K562 (cell line): ENCODE measurements at regions not wholly inside any gene's neighbourhood (a gene's known extent, or its start where the extent isn't known, plus 50 kb on each side); places are given as distances from the start of the nearest gene placed in this dataset.

Experiments used
- ARHGAP35 ChIP-seq: fragments of 450-650 bp; IDR thresholded peaks from 2 replicates; pipeline ENCODE4 v1.6.1; 2018; ENCODE audit not compliant: partially characterized antibody
- DNMT1 ChIP-seq: fragments of 450-650 bp; IDR thresholded peaks from 2 replicates; pipeline ENCODE4 v1.6.1; 2016; ENCODE audit warnings: antibody characterized with exemption, mild to moderate bottlenecking
- GTF2F1 ChIP-seq: IDR thresholded peaks from 2 replicates; pipeline ENCODE4 v1.6.1; 2011; ENCODE audit warnings: low read depth, low read length, improper control_type of control experiment
- HIVEP1 ChIP-seq: fragments of 250-450 bp; sonication (Bioruptor Pico); IDR thresholded peaks from 2 replicates; pipeline ENCODE4 v1.4.0; 2020; ENCODE audit warnings: mild to moderate bottlenecking
- HNRNPL ChIP-seq: fragments of 200-400 bp; formaldehyde crosslinking; IDR thresholded peaks from 2 replicates; pipeline ENCODE4 v1.6.1; 2017; ENCODE audit warnings: low read depth, mild to moderate bottlenecking, low read length
- RNF2 ChIP-seq: sonication (generic); IDR thresholded peaks from 2 replicates; pipeline ENCODE4 v1.6.1; 2016
- TF ChIP-seq, protein P1 (sequence below), 2 experiments: fragments of 450-650 bp; formaldehyde crosslinking in 1 of 2; IDR thresholded peaks; 2 replicates each; pipeline versions ENCODE4 v1.4.0 to v1.6.1; 2014 to 2020; ENCODE audit warnings: mild to moderate bottlenecking in 2 of 2, borderline replicate concordance in 1 of 2, low read depth in 1 of 2
- TF ChIP-seq, protein P2 (sequence below), 2 experiments: fragments of 450-650 bp in 1 of 2; IDR thresholded peaks; 2 replicates each; pipeline ENCODE4 v1.6.1; 2011 to 2017; ENCODE audit warnings: low read depth in 2 of 2, antibody characterized with exemption in 1 of 2, borderline replicate concordance in 1 of 2, low read length in 1 of 2, mild to moderate bottlenecking in 1 of 2, mixed read lengths in 1 of 2; ENCODE audit not compliant: control insufficient read depth in 1 of 2
- TF ChIP-seq, protein P3 (sequence below): sonication (generic); formaldehyde crosslinking; IDR thresholded peaks from 2 replicates; pipeline ENCODE4 v1.9.0; 2022; ENCODE audit warnings: mild to moderate bottlenecking, missing genetic modification reagents
- TF ChIP-seq, protein P4 (sequence below): fragments of 450-650 bp; IDR thresholded peaks from 2 replicates; pipeline ENCODE4 v1.6.1; 2016; ENCODE audit warnings: borderline replicate concordance

DNA sequence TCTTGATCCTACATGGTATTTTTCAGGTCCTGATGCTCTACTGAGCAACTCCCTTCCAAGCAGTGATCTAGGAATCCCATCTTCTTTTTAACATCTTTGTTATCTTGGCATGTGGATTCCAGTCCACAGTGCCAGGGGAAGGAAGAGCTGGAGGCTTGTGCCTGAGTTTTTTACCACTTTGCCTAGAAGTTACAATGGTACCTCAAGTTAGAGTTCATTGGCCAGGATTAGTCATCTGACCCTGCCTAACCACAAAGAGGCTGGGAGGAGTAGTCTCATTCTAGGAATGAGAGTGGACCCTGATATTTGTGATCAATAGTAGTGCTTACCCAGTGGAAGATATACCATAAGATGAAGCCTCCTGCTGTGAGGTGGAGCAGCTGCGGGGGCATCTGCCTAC, 109.3 kb downstream of the ADCYAP1 start (continued):
- TF ChIP-seq, protein P1, sequence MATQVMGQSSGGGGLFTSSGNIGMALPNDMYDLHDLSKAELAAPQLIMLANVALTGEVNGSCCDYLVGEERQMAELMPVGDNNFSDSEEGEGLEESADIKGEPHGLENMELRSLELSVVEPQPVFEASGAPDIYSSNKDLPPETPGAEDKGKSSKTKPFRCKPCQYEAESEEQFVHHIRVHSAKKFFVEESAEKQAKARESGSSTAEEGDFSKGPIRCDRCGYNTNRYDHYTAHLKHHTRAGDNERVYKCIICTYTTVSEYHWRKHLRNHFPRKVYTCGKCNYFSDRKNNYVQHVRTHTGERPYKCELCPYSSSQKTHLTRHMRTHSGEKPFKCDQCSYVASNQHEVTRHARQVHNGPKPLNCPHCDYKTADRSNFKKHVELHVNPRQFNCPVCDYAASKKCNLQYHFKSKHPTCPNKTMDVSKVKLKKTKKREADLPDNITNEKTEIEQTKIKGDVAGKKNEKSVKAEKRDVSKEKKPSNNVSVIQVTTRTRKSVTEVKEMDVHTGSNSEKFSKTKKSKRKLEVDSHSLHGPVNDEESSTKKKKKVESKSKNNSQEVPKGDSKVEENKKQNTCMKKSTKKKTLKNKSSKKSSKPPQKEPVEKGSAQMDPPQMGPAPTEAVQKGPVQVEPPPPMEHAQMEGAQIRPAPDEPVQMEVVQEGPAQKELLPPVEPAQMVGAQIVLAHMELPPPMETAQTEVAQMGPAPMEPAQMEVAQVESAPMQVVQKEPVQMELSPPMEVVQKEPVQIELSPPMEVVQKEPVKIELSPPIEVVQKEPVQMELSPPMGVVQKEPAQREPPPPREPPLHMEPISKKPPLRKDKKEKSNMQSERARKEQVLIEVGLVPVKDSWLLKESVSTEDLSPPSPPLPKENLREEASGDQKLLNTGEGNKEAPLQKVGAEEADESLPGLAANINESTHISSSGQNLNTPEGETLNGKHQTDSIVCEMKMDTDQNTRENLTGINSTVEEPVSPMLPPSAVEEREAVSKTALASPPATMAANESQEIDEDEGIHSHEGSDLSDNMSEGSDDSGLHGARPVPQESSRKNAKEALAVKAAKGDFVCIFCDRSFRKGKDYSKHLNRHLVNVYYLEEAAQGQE (IDR thresholded peaks at IDR 0.05; ENCODE audit: borderline replicate concordance) = no peak
- TF ChIP-seq, protein P1 (CRISPR knock-in tag; IDR thresholded peaks at IDR 0.05; ENCODE audit: low read depth) = no peak
- no peak for TF ChIP-seq DNMT1
- TF ChIP-seq RNF2 = no peak
- TF ChIP-seq, protein P2, sequence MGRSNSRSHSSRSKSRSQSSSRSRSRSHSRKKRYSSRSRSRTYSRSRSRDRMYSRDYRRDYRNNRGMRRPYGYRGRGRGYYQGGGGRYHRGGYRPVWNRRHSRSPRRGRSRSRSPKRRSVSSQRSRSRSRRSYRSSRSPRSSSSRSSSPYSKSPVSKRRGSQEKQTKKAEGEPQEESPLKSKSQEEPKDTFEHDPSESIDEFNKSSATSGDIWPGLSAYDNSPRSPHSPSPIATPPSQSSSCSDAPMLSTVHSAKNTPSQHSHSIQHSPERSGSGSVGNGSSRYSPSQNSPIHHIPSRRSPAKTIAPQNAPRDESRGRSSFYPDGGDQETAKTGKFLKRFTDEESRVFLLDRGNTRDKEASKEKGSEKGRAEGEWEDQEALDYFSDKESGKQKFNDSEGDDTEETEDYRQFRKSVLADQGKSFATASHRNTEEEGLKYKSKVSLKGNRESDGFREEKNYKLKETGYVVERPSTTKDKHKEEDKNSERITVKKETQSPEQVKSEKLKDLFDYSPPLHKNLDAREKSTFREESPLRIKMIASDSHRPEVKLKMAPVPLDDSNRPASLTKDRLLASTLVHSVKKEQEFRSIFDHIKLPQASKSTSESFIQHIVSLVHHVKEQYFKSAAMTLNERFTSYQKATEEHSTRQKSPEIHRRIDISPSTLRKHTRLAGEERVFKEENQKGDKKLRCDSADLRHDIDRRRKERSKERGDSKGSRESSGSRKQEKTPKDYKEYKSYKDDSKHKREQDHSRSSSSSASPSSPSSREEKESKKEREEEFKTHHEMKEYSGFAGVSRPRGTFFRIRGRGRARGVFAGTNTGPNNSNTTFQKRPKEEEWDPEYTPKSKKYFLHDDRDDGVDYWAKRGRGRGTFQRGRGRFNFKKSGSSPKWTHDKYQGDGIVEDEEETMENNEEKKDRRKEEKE (IDR thresholded peaks at IDR 0.05; ENCODE audit: borderline replicate concordance in 1 of 2, control insufficient read depth in 1 of 2, low read depth in 2 of 2, low read length in 1 of 2) = no peak
- TF ChIP-seq HIVEP1 (CRISPR knock-in tag) = no peak
- TF ChIP-seq, protein P3, sequence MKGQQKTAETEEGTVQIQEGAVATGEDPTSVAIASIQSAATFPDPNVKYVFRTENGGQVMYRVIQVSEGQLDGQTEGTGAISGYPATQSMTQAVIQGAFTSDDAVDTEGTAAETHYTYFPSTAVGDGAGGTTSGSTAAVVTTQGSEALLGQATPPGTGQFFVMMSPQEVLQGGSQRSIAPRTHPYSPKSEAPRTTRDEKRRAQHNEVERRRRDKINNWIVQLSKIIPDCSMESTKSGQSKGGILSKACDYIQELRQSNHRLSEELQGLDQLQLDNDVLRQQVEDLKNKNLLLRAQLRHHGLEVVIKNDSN = 0 out of 2 replicates have a peak, but pooled peaks have one; percentile 33
- TF ChIP-seq, protein P4, sequence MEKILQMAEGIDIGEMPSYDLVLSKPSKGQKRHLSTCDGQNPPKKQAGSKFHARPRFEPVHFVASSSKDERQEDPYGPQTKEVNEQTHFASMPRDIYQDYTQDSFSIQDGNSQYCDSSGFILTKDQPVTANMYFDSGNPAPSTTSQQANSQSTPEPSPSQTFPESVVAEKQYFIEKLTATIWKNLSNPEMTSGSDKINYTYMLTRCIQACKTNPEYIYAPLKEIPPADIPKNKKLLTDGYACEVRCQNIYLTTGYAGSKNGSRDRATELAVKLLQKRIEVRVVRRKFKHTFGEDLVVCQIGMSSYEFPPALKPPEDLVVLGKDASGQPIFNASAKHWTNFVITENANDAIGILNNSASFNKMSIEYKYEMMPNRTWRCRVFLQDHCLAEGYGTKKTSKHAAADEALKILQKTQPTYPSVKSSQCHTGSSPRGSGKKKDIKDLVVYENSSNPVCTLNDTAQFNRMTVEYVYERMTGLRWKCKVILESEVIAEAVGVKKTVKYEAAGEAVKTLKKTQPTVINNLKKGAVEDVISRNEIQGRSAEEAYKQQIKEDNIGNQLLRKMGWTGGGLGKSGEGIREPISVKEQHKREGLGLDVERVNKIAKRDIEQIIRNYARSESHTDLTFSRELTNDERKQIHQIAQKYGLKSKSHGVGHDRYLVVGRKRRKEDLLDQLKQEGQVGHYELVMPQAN = no peak
- no peak for TF ChIP-seq GTF2F1
- no peak for TF ChIP-seq HNRNPL
- TF ChIP-seq ARHGAP35 = no peak
